Suprapubic skin (tissue), 3 donors: ENCODE measurements at regions not wholly inside any gene's neighbourhood (a gene's known extent, or its start where the extent isn't known, plus 50 kb on each side); places are given as distances from the start of the nearest gene placed in this dataset.

Experiments
- POLR2A ChIP-seq, 2 donors: fragments of 450-650 bp; IDR thresholded peaks; one replicate each; pipeline ENCODE4 v1.6.1; 2017; ENCODE audit warnings: antibody characterized with exemption in 2 of 2, mild to moderate bottlenecking in 2 of 2, moderate library complexity in 2 of 2
- TF ChIP-seq, protein P1 (sequence below), 2 donors: fragments of 200-600 bp in 1 of 2; fragments of 450-650 bp in 1 of 2; sonication (generic) in 1 of 2; IDR thresholded peaks; one replicate each; pipeline ENCODE4 v1.5.1; 2016 to 2019; ENCODE audit warnings: antibody characterized with exemption in 2 of 2, mild to moderate bottlenecking in 1 of 2, moderate library complexity in 1 of 2

DNA sequence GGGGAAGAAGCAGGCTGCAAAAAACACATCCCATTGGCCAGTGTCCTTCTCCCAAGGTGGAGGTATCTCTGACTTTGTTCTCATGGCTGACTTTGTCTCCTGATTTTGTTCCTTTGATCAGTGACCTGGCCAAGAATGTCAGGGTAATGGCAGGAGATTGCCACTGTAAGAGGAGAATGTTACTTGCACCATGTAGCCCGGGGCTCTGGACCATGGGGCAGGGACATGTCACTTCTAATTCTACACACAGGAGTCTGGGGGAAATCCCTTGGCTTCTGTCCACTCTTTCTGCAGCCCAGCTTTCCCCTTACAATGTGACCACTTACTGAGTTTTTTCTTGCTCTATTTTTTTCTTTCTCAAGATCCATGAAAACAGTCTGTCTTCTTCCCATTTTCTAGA, 87.7 kb upstream of the LRRN2 start:
- TF ChIP-seq, protein P1, sequence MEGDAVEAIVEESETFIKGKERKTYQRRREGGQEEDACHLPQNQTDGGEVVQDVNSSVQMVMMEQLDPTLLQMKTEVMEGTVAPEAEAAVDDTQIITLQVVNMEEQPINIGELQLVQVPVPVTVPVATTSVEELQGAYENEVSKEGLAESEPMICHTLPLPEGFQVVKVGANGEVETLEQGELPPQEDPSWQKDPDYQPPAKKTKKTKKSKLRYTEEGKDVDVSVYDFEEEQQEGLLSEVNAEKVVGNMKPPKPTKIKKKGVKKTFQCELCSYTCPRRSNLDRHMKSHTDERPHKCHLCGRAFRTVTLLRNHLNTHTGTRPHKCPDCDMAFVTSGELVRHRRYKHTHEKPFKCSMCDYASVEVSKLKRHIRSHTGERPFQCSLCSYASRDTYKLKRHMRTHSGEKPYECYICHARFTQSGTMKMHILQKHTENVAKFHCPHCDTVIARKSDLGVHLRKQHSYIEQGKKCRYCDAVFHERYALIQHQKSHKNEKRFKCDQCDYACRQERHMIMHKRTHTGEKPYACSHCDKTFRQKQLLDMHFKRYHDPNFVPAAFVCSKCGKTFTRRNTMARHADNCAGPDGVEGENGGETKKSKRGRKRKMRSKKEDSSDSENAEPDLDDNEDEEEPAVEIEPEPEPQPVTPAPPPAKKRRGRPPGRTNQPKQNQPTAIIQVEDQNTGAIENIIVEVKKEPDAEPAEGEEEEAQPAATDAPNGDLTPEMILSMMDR (IDR thresholded peaks at IDR 0.05), result no peak
- TF ChIP-seq POLR2A (IDR thresholded peaks at IDR 0.05), result no peak
